HepG2 (cell line): ENCODE measurements at regions not wholly inside any gene's neighbourhood (a gene's known extent, or its start where the extent isn't known, plus 50 kb on each side); places are given as distances from the start of the nearest gene placed in this dataset.

ENCODE experiments used
- ATAC-seq: fragments of 200-7000 bp; cut with Tn5 transposase; 3 replicates; pipeline ENCODE4 v1.9.1; 2020; ENCODE audit warnings: mild to moderate bottlenecking, moderate library complexity
- BruUV-seq: library from RNA; stranded (reverse); fragments of 400-500 nt; replicated peaks from 2 replicates; lab custom pipeline; 2021; lab: Mats Ljungman, UMichigan
- CTCF ChIA-PET: fragments of 300-600 bp; formaldehyde crosslinking; extraction: SDS; loops from one replicate; lab custom pipeline; 2021; ENCODE audit warnings: low total read pairs, inconsistent platforms, low intra/inter-chr PET ratio; lab: Yijun Ruan, JAX
- POLR2A ChIA-PET: fragments of 350-600 bp; sonication (Branson Sonifier 250); formaldehyde crosslinking; loops from one replicate; lab custom pipeline; 2020; ENCODE audit warnings: antibody characterized with exemption, inconsistent platforms; lab: Yijun Ruan, JAX
- DNase-seq: peaks from one replicate; pipeline ENCODE4 v3.0.0-alpha.2; 2015; ENCODE audit warnings: low spot score
- FAIRE-seq: peaks from 3 replicates; lab custom pipeline; 2011; peaks lifted over from hg19 to GRCh38; lab: Jason Lieb, UNC
- H2AFZ ChIP-seq: one replicate; pipeline ENCODE4 v1.6.1; 2011; ENCODE audit warnings: low read length, inconsistent platforms
- H3K27ac ChIP-seq: fragments of 300-600 bp; 3 replicates; pipeline ENCODE4 v1.8.0; 2011; ENCODE audit warnings: mixed run types, mild to moderate bottlenecking, mixed read lengths, low read length, inconsistent platforms; ENCODE audit not compliant: insufficient read depth; ENCODE audit errors: extremely low read length
- H3K27me3 ChIP-seq, 2 experiments: fragments of 200-600 bp in 1 of 2; 2 replicates in 1 of 2; 3 replicates in 1 of 2; pipeline versions ENCODE4 v1.6.0 to v1.8.0; 2011; ENCODE audit warnings: low read length in 2 of 2, mild to moderate bottlenecking in 2 of 2, moderate library complexity in 2 of 2, inconsistent platforms in 1 of 2; ENCODE audit not compliant: insufficient read depth in 2 of 2, control insufficient read depth in 1 of 2
- H3K36me3 ChIP-seq, 2 experiments: fragments of 200-600 bp in 1 of 2; replicated peaks in 1 of 2; 2 replicates in 1 of 2; 3 replicates in 1 of 2; pipeline versions ENCODE4 v1.5.1 to v1.8.0; 2011; ENCODE audit warnings: low read length in 2 of 2, inconsistent platforms in 1 of 2; ENCODE audit not compliant: insufficient read depth in 2 of 2, control insufficient read depth in 1 of 2
- H3K4me1 ChIP-seq: 2 replicates; pipeline ENCODE4 v1.5.1; 2012; ENCODE audit warnings: low read length, inconsistent platforms; ENCODE audit not compliant: insufficient read depth
- H3K4me2 ChIP-seq: 2 replicates; pipeline ENCODE4 v1.6.0; 2011; ENCODE audit warnings: low read depth, low read length, inconsistent platforms
- H3K4me3 ChIP-seq, 3 experiments: fragments of 200-600 bp in 1 of 3; sonication (generic), shearing (Covaris generic) in 1 of 3; replicated peaks in 1 of 3; 2 replicates each; pipeline ENCODE4 v1.5.1; 2011 to 2016; ENCODE audit warnings: low read length in 3 of 3, inconsistent platforms in 2 of 3, low read depth in 2 of 3, mild to moderate bottlenecking in 2 of 3, control low read depth in 1 of 3, mixed read lengths in 1 of 3; ENCODE audit not compliant: insufficient read depth in 1 of 3
- H3K79me2 ChIP-seq: one replicate; pipeline ENCODE4 v1.6.1; 2011; ENCODE audit warnings: low read length, inconsistent platforms; ENCODE audit not compliant: insufficient read depth
- H3K9ac ChIP-seq: 2 replicates; pipeline ENCODE4 v1.6.0; 2011; ENCODE audit warnings: mild to moderate bottlenecking, low read depth, low read length, inconsistent platforms; ENCODE audit not compliant: insufficient read depth
- H3K9me3 ChIP-seq: 2 replicates; pipeline ENCODE4 v1.5.1; 2012; ENCODE audit warnings: mild to moderate bottlenecking, low read length
- H4K20me1 ChIP-seq: 2 replicates; pipeline ENCODE4 v1.6.0; 2011; ENCODE audit warnings: inconsistent platforms, mild to moderate bottlenecking, low read length, moderate library complexity; ENCODE audit not compliant: insufficient read depth
- ATF7 ChIP-seq, 2 experiments: fragments of 450-650 bp in 1 of 2; sonication (generic) in 1 of 2; formaldehyde crosslinking in 1 of 2; IDR thresholded peaks; 2 replicates each; pipeline versions ENCODE4 v1.4.0 to v1.6.1; 2016 to 2020; ENCODE audit warnings: antibody characterized with exemption in 1 of 2, mild to moderate bottlenecking in 1 of 2, missing genetic modification reagents in 1 of 2
- BORCS8-MEF2B ChIP-seq: sonication (generic); formaldehyde crosslinking; IDR thresholded peaks from 2 replicates; pipeline ENCODE4 v1.8.0; 2022; ENCODE audit warnings: mild to moderate bottlenecking, missing genetic modification reagents
- CHD2 ChIP-seq: IDR thresholded peaks from 2 replicates; pipeline ENCODE4 v1.6.1; 2011; ENCODE audit warnings: low read depth, low read length, improper control_type of control experiment
- HCFC1 ChIP-seq: fragments of 150-350 bp; IDR thresholded peaks from 2 replicates; pipeline ENCODE4 v1.6.1; 2014; ENCODE audit warnings: low read depth, low read length
- PHB2 ChIP-seq: fragments of 450-650 bp; IDR thresholded peaks from 2 replicates; pipeline ENCODE4 v1.6.1; 2018; ENCODE audit not compliant: partially characterized antibody
- RBAK ChIP-seq: sonication (generic); formaldehyde crosslinking; IDR thresholded peaks from 2 replicates; pipeline ENCODE4 v1.5.1; 2020; ENCODE audit warnings: mild to moderate bottlenecking, missing genetic modification reagents
- SATB2 ChIP-seq: sonication (generic); formaldehyde crosslinking; IDR thresholded peaks from 2 replicates; pipeline ENCODE4 v1.5.0; 2020; ENCODE audit warnings: missing genetic modification reagents
- SP5 ChIP-seq: IDR thresholded peaks from 2 replicates; pipeline ENCODE4 v1.6.1; 2016; ENCODE audit warnings: low read depth, borderline replicate concordance
- SRSF1 ChIP-seq: fragments of 200-400 bp; formaldehyde crosslinking; optimal IDR thresholded peaks from 2 replicates; pipeline ENCODE3; 2017; ENCODE audit warnings: mild to moderate bottlenecking, low read depth, low read length, moderate library complexity
- TBX2 ChIP-seq: sonication (generic); formaldehyde crosslinking; IDR thresholded peaks from 2 replicates; pipeline ENCODE4 v1.5.0; 2020; ENCODE audit warnings: missing genetic modification reagents, mild to moderate bottlenecking, borderline replicate concordance
- ZMYM3 ChIP-seq: sonication (generic); formaldehyde crosslinking; IDR thresholded peaks from 2 replicates; pipeline ENCODE4 v1.5.1; 2020; ENCODE audit warnings: mild to moderate bottlenecking, missing genetic modification reagents
- ZNF431 ChIP-seq: sonication (generic); formaldehyde crosslinking; IDR thresholded peaks from 2 replicates; pipeline ENCODE4 v1.9.0; 2022; ENCODE audit warnings: missing genetic modification reagents, low read depth, mild to moderate bottlenecking, borderline replicate concordance
- ZNF432 ChIP-seq: sonication (generic); formaldehyde crosslinking; IDR thresholded peaks from 2 replicates; pipeline ENCODE4 v1.5.0; 2020; ENCODE audit warnings: missing genetic modification reagents, mild to moderate bottlenecking, borderline replicate concordance
- ZNF441 ChIP-seq: sonication (generic); formaldehyde crosslinking; IDR thresholded peaks from 2 replicates; pipeline ENCODE4 v1.7.0; 2021; ENCODE audit warnings: missing genetic modification reagents, borderline replicate concordance
- ZNF556 ChIP-seq: sonication (generic); formaldehyde crosslinking; IDR thresholded peaks from 2 replicates; pipeline ENCODE4 v1.4.0; 2020; ENCODE audit warnings: mild to moderate bottlenecking, missing genetic modification reagents, borderline replicate concordance
- ZSCAN25 ChIP-seq: sonication (generic); formaldehyde crosslinking; IDR thresholded peaks from 2 replicates; pipeline ENCODE4 v1.8.0; 2022; ENCODE audit warnings: mild to moderate bottlenecking, missing genetic modification reagents
- in situ Hi-C: cut with HindIII; loops from 2 replicates; pipeline ENCODE4 v1.10.0; 2017; ENCODE audit warnings: low pct_unique_long_range_greater_than_20kb; ENCODE audit not compliant: extremely low pct_ligation_motif_present
- intact Hi-C: fragments of 100-400 bp; cut with micrococcal nuclease; formaldehyde crosslinking; loops from one replicate; pipeline ENCODE4 v1.10.0; 2022; ENCODE audit not compliant: unreplicated experiment
- TF ChIP-seq, protein P1 (sequence below): sonication (generic); formaldehyde crosslinking; IDR thresholded peaks from 2 replicates; pipeline ENCODE4 v1.8.0; 2022; ENCODE audit warnings: mild to moderate bottlenecking, missing genetic modification reagents
- TF ChIP-seq, protein P2 (sequence below): sonication (generic); formaldehyde crosslinking; IDR thresholded peaks from 2 replicates; pipeline ENCODE4 v1.4.0; 2020; ENCODE audit warnings: missing genetic modification reagents
- TF ChIP-seq, protein P3 (sequence below): IDR thresholded peaks from 2 replicates; pipeline ENCODE4 v1.6.1; 2016

DNA sequence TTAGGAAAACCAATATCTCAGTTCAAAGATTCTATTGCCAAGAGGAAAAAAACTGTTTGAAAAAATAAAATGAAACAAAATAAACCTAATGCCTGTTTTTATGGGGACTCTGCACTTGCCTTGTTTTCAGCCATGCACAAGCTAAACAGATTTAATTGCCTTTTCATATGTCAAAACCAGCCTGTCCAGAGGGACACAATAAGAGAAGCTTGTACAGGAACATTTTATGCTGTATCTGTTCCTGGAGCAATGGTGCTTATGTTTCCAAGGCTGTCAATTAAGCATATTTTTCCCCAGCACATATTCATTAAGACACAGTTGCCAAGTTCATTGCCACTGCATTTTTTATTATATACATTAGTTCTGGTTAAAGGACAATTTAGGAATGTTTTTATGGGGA, 470.9 kb downstream of the LRRIQ3 start:
- in situ Hi-C loops = no loop called here
- POLR2A ChIA-PET = no interaction called here

More for the DNA sequence above, 470.9 kb downstream of the LRRIQ3 start:
- CTCF ChIA-PET = no interaction called here
- BruUV-seq = no TSS peak
- H2AFZ ChIP-seq = no peak overlapping the region
- no peaks in the 10 kb centered on the region for H3K36me3 ChIP-seq
- no peak overlapping the region for H3K27ac ChIP-seq
- DNase-seq = no peak
- H4K20me1 ChIP-seq = no peaks in the 10 kb centered on the region
- intact Hi-C loops = no loop called here
- no peaks in the 10 kb centered on the region for H3K27me3 ChIP-seq
- peaks cover 73% of the 10 kb centered on the region for H3K9me3 ChIP-seq
- H3K9ac ChIP-seq = no peak overlapping the region
- H3K4me2 ChIP-seq = no peak overlapping the region
- ATAC-seq = no peak
- no peak overlapping the region for H3K4me3 ChIP-seq
- FAIRE-seq = no peak
- no peaks in the 10 kb centered on the region for H3K79me2 ChIP-seq
- TF ChIP-seq, protein P1, sequence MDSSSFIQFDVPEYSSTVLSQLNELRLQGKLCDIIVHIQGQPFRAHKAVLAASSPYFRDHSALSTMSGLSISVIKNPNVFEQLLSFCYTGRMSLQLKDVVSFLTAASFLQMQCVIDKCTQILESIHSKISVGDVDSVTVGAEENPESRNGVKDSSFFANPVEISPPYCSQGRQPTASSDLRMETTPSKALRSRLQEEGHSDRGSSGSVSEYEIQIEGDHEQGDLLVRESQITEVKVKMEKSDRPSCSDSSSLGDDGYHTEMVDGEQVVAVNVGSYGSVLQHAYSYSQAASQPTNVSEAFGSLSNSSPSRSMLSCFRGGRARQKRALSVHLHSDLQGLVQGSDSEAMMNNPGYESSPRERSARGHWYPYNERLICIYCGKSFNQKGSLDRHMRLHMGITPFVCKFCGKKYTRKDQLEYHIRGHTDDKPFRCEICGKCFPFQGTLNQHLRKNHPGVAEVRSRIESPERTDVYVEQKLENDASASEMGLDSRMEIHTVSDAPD (CRISPR knock-in tag) = no peak
- TF ChIP-seq ZSCAN25 (CRISPR knock-in tag) (no peak), RBAK (no peak), ZNF432 (no peak), ZNF556 (CRISPR knock-in tag) (no peak), PHB2 (no peak), SRSF1 (no peak), BORCS8-MEF2B (CRISPR knock-in tag) (no peak), HCFC1 (no peak), ZNF441 (CRISPR knock-in tag) (no peak), SP5 (CRISPR knock-in tag) (no peak), ATF7 (IDR thresholded peaks at IDR 0.05) (no peak), ATF7 (CRISPR knock-in tag; IDR thresholded peaks at IDR 0.05) (no peak), ZMYM3 (CRISPR knock-in tag) (no peak), SATB2 (CRISPR knock-in tag) (no peak), CHD2 (no peak), TBX2 (CRISPR knock-in tag) (no peak), ZNF431 (CRISPR knock-in tag) (no peak)
- TF ChIP-seq, protein P2, sequence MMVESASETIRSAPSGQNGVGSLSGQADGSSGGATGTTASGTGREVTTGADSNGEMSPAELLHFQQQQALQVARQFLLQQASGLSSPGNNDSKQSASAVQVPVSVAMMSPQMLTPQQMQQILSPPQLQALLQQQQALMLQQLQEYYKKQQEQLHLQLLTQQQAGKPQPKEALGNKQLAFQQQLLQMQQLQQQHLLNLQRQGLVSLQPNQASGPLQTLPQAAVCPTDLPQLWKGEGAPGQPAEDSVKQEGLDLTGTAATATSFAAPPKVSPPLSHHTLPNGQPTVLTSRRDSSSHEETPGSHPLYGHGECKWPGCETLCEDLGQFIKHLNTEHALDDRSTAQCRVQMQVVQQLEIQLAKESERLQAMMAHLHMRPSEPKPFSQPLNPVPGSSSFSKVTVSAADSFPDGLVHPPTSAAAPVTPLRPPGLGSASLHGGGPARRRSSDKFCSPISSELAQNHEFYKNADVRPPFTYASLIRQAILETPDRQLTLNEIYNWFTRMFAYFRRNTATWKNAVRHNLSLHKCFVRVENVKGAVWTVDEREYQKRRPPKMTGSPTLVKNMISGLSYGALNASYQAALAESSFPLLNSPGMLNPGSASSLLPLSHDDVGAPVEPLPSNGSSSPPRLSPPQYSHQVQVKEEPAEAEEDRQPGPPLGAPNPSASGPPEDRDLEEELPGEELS (CRISPR knock-in tag) = no peak
- TF ChIP-seq, protein P3, sequence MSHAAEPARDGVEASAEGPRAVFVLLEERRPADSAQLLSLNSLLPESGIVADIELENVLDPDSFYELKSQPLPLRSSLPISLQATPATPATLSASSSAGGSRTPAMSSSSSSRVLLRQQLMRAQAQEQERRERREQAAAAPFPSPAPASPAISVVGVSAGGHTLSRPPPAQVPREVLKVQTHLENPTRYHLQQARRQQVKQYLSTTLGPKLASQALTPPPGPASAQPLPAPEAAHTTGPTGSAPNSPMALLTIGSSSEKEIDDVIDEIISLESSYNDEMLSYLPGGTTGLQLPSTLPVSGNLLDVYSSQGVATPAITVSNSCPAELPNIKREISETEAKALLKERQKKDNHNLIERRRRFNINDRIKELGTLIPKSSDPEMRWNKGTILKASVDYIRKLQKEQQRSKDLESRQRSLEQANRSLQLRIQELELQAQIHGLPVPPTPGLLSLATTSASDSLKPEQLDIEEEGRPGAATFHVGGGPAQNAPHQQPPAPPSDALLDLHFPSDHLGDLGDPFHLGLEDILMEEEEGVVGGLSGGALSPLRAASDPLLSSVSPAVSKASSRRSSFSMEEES (CRISPR knock-in tag) = no peak
- no peaks in the 10 kb centered on the region for H3K4me1 ChIP-seq
